Stimulated activated CD8-positive, alpha-beta memory T cell treated with anti-CD3 and anti-CD28 coated beads, Interleukin-7, amount 100 ng/mL, for 24 hours (primary cell): ENCODE measurements at regions not wholly inside any gene's neighbourhood (a gene's known extent, or its start where the extent isn't known, plus 50 kb on each side); places are given as distances from the start of the nearest gene placed in this dataset.
"Not testable (repeated sequence)": the region's sequence is repeated elsewhere in the genome, so short reads cannot be mapped to it uniquely, and the experiment has no call there.

Experiments used
- DNase-seq: peaks from one replicate; pipeline ENCODE4 v3.0.0-alpha.2; 2020; ENCODE audit warnings: low read depth

DNA sequence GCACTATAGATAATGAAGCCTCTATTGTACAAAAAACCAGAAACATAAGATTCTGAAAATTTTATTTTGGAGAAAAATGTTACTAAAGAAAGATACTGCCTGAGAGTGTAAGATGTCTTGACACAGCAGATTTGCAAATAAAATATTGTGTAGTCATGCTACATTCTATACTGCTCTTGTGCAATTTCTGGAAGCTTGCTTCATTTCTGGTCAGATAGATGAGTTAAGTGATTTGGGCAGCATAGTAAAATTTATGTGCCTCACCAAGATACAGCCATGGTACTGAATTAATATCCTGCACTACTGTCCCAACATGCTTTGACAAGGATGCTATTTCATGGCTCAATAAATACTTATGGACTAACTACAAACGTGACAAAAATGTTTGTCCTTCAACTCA is 55.1 kb upstream of the STARD13 start:
- DNase-seq: no peak

DNA sequence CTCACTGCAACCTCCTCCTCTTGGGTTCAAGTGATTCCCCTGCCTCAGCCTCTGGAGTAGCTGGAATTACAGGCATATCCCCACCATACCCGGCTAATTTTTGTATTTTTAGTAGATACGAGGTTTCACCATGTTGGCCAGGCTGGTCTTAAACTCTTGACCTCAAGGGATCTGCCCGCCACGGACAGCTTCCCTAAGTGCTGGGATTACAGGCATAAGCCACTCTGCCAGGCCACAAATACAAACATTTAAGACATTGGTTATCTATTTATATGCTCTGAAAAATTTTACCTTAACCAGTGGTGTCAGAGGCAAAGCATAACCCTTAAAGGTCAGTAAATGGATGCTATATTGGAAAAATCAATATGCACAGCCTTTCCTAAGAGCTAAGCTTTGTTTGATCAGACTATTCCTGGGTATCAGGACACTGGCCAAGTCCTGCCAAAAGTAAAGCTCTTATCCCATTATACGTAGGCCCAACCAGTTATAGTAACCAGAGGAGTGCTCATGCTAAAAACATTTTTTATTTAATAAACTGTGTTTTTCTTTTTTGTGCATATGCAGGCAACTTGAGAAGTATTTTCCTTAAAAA is 56.4 kb upstream of the STARD13 start:
- DNase-seq: no peak

DNA sequence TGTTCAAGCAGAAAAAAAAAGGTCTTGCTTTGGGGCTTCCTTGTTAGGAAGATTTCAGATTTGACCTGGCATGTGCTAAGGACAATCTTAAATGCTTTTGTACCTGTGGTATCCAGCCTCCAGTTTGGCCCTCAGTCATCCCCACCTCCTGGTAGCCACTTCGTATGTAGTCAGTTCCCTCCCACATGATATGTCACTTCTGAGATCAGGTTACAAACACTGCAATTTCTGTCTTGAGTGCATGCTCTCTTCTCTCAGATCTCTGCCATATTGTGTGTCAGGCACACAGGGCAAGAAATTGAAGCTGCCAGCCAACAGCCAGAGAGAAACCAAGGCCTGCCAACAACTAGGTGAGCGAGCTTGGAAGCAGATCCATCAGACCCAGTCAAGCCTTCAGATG is 60.3 kb upstream of the STARD13 start:
- DNase-seq: no peak

DNA sequence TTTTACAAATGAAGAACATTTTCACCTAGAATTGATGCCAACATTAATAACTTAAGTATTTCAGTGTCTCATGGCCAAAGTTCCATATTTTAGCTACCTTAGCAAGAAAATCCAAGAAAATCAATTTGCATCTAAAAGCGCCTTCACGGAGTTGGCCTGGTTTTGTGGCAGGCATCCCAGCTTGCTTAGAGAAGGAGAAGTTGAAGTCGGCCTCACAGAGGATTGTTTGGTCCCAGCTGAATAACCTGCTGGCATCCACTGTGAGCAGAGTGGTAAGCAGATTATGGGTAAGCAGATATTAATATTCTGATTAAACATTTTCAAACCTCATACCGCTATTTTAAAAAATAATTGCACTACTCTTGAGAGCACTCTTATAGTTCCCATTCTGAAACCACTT is 62.3 kb upstream of the STARD13 start:
- no peak for DNase-seq

DNA sequence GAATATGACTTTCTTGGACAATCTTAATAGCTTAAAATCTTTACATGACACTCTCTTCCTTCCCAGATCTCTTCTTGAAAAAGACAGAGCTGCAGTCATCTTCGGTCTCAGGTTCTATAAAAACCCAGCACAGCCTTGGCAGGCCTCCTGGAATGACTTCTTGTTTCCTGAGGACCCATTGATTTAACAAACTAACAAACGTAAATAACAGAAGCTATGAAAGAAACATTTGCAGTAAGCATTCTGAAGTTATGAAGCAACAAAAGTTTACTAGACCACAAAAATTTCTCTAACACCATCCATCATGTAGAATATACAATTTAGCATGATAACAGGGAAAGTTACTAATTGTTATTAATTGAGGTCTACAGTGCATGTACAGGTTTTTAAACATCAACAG is 62.8 kb upstream of the STARD13 start:
- DNase-seq: no peak

DNA sequence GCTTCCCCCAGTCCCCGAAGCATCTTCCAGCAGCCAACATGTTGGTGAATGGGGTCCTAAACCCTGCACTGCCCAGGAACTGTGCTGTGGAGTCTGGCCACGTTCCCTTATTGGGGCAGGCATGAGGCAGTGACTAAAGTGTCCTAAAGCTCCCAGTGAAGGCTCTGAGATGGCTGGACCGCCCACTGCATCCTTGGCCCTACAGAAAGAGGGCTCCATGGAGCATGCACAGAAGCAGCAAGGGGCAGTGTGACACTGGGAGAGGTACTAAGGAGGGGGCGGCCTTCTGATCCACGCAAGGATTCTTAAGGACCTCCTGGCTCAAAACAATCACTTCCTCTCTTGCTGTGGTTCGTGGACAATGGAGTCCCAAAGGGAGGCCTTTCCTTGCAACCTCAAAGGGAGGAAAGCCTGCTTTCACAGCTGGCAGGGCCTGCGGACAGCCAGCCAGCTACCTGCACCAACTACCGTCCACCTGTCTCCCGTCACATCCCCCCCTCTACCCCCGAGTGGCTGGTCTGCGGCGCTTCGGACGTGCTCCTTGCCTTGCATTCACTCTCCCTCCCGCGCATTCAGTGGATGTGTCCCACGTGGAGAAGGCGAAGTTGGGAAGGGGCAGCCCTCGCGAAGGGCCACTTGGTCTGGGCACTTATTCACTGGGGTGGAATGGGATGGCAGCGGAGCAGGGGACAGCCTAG is 63.9 kb upstream of the STARD13 start:
- DNase-seq: no peak

DNA sequence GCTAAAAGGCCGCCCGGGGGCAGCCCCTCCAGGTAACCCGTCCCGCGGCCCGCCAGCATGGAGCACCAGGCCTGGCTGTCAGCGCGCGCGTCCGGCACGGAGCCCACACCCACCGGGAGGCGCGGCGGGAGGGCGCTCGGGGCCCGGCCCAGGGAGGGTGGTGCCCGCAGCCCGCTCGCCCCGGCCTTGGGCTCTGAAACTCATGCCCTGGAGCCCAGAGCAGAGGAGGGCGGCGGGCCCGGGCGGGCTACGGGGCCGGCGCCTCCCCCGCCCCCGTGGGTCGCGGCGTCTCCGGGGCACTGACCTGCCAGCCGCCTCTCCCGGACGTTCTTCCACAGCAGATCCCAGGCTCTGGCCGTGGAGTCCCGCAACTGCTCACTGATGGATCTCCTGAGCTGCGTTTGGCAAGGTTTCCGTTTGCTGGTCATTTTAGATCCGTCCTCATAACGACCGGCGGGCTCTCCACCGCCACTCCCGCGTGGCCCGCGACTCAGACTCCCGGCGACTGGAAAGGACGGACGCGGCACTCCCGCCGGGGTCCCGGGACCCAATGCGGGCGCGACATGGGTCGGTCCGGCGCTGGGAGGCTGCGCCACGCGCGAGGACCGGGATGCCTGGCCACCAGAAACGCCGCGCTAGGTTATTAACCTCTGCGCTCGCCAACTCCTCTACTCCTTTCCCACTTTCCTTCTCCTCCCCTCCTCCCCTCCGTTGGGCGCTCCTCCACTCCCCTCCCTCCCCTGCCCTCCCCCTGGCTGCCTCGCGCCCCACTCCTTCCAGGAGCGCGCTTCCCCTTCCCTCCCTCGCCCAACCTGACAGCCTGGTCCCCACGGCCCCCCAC is 64.7 kb upstream of the STARD13 start:
- no peak for DNase-seq

DNA sequence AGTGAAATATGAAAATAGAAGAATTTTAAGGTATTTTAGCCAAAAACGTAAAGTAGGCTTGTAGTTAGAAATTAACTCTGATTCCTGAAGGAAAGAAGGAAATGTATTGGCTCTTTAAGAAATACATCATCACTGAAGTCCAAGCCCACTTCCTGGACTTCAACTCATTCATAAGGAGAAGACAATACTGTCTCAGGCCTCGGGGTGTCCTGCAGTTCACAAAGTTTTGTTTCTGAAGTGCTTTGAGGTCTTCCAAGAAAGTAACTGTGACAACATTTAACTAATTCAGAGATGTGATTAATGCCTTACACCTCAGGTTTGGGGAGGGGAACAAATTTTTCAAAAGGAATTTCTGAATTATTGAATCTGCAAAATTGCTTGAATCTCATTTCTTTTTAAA is 65.8 kb upstream of the STARD13 start:
- no peak for DNase-seq

DNA sequence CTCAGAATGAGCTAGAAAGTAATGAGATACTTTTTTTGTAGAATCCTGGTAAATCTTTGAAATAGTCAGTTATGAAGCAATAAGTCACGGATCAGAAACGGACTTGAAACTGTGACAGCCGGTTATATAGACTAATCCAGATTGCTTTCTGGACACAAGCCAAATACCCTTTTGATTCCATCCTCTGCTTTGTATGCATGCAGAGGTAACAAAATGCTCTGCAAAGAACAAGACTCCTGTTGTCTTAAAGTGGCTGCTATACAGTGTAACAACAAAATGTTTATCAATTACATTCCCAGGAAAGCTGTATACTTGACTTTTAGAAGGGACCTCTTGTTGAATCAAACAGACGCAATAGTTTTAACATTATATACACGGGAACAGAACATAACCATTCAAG is 66.5 kb upstream of the STARD13 start:
- no peak for DNase-seq

DNA sequence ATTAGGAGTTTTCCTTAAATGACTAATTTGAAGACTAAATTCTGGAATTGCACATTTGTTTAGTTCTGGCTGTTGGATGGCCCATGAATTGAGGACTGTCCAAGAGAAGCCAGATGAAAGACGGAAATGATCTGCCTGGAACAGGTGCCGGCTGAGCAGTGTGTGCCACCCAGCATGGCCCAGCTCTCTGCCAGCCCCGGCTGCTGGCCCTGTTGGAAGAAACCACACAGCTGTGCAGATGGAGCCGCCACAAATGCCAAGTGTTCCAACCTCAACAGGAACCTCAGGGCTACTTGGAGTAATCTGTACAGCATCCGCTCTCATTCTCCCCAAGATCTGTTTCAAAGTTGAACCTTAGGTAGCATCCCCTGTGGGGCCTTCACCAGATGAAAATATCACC is 67.0 kb upstream of the STARD13 start:
- DNase-seq: no peak

DNA sequence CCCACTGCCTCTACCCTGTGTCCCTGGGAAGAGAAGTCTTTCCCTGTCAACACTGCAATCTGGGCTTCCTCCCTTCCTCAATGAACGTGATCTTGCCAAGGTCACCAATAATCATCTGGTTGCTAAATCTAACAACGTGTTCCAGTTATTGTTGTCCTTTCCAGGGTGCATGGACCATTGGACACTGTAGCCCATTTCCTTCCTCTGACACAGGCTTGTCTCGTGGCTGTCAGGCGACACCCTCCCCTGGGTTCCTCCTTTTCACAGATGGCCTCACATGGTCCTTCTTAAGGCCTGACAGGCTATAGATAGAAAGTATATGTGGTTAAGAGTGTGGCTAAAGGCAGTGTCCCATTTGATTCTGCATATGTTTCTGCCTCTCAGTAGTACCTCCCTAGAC is 67.7 kb upstream of the STARD13 start:
- DNase-seq: no peak

DNA sequence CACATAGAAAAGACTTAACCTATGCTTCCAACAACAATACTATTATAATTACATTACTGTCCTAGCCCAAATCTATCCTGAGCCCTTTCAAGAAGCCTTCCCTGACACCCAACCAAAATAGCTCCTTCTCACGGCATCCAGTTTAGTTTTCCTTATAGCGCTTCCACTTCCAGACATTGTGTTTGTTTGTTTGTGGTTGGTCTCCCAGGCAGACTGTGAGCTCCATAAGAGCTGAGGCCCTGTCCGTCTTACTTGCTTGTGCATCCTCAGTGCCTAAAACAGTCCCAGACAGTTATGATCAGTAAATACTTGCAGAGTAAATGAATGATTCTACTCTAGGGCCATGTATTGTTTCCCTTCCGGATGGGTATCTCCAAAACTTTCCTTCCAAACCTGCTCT is 68.1 kb upstream of the STARD13 start:
- no peak for DNase-seq

DNA sequence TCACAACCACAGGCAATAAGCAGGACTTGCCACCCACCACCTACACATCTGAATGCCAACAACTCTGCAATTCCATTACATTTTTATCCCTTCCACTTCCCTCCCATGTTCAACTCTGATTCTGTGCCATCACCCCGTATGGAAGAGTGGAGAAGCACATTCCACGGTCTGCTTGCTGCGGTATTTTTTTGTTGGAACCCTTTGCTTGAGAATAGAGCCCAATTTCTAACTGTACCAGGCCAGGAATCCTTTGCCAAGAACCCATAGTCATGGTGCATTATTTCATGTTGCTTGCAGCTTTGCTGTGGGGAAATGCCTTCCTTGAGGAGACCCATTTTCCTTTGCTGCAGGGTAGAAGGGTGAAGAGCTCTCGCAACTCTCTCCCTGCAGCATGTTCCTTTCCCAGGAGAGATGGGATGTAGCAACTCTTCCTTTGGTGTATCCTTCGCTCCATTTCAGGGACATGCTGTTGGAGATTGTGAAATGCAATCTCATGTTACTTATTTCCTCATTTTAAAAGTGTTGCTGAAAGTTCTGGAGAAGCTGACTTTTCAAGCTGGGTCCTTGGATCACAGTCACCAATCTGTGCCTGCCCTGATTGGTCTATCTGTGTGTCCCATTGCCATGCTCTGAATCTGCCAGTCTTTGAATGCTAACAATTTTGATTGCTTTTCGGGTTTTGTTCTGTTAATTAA is 69.8 kb upstream of the STARD13 start:
- no peak for DNase-seq

DNA sequence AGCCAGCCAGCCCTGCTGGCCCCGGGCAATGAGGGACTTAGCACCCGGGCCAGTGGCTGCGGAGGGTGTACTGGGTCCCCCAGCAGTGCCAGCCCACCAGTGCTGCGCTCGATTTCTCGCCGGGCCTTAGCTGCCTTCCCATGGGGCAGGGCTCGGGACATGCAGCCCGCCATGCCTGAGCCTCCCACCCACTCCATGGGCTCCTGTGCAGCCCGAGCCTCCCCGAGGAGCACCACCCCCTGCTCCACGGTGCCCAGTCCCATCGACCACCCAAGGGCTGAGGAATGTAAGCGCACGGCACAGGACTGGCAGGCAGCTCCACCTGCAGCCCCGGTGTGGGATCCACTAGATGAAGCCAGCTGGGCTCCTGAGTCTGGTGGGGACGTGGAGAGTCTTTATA is 72.5 kb upstream of the STARD13 start:
- DNase-seq: not testable (repeated sequence)

DNA sequence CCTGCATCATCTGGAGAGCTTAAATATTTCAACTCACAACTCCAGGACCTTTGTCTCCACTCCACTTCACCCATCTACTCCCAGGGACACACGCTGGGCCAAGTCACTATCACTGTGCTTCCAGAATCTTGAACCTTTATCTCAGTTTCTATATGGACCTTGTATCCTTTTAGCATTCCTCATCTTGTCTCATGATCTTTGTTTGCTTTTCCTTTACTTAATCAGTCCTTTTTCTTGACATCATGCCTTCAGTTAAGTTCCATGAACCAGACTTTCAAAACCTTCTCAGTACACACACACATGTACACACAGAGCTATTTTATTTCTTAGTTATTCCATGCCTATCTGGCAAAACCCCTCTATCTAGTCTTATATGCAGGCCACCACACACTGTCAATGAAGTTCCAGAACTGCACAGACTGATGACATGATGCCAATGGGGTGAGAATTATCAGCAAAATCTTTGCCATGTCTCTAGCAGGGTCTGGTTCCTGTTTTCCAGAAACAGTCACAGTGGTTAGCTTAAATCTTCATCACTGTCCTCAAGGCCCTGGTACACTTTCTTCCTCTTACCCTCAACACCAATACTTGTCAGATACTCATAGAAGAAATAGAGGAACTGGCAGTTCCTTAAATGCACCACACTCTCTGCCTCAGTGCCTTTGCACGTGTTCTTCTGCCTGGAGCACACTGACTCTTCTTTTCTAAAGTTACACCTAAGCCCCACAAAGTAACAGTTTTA is 77.6 kb upstream of the STARD13 start:
- DNase-seq: no peak

DNA sequence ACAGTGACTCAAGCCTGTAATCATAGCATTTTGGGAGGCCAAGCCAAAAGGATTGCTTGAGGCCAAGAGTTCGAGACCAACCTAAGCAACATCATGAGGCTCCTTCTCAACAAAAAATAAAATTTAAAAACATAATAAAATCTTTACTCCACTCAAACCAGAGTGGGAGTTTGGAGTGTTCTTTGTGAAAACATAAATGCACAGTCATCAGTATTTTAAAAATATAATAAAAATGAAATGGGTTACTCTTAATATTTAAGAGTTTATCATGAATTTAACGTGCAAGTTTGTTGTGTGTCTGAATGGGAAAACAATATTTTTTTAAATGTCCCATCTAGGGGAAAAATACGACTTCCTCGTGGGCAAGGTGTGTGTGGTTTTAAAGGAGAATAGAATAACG is 78.6 kb upstream of the STARD13 start:
- DNase-seq: no peak

DNA sequence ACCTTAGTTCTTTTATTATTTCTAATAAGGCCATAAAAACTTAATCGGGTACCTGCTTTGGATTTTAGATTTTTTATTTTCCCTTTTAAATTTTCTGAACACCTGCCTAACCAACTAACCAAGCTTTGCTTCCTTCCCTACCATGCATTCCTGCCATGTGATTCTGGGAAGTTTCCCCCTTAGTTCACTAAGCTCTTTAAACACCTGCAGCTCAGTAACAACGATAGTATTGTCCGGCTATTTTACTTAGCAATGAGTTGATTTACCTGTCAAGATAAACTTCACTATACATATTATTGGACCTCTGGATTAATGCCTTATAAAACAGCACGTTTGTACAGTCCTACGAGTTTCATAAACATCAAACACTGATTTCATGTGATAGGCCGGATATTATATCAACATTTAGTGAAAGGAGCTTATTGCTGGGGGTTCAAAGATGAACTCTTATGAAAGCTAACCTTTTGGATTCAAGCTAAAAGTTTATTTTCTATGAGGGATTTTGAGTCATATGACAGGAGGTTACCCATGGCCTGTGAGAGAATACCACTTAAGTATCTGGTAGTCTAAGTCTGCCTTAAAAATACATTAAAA is 81.0 kb upstream of the STARD13 start:
- DNase-seq: no peak

DNA sequence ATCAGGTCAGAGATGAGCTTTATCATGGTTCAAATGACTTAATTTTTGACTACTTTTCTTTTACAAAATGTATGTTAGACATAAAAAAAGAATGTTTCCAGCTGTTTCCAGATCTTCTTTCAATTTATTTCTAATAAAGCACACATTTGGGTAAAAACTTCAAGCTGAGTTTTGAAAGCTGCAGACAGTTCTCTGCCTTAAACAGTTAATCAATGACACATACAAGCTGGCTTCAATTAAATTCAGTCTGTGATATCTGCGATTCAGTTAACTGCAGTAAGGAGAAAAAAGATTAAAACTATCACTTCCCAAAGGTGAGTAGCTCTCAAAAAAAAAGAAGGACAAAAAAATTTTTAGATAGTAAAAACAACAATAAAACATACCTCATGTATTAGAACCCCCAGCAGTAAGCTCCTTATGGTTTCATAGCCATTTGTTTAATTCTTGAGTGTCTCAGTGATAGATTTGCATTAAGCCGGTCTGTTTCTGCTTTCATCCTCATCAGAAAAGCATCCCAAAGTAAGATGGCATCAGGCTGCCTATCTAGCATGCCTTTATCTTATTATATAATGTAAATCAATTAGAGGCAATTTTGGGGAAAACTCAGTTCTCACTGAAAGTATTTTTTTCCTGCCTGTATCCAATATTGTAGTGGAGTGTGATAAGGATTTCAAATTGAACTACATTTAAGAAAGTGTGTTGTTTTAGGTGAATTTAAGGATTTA is 81.8 kb upstream of the STARD13 start:
- no peak for DNase-seq

DNA sequence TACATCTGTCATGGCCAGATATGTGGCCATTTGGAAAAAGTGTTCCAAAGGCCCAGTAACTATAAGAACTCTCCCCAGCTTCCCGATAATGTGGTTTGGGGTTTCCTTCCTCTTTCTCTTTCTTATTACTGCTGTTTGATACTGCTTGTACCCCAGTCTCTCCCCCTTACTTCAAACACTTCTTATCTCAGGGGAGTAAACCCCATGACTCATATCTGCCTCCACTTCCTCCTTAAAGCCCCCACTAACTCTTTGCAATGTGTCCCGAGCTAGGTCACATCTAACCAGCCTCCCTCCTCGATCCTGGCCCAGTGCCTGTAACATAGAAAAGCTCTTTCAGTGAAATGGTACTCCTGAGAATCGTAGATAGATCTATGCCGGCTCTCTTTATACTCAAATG is 82.4 kb upstream of the STARD13 start:
- no peak for DNase-seq

DNA sequence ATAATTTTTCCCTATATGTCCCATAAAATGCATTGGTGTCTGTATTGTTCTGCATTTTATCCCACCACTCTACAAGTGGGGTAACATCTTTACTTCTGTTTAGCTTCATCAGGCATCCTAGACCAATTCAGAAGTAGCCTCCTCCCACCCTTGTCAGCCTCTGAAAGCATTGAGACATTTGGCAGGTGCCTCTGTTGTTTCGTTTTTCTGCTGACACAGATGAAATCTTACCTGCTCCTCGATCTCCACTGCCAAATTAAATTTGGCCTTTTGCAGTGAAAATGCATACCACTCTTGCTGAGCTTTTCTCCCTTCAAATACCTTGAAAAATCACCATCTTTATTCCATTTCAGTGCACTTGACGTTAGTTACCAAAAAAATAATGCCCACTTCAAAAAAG is 83.5 kb upstream of the STARD13 start:
- no peak for DNase-seq
